SW 1271 (cell line): ENCODE measurements at regions not wholly inside any gene's neighbourhood (a gene's known extent, or its start where the extent isn't known, plus 50 kb on each side); places are given as distances from the start of the nearest gene placed in this dataset.
"Not testable (repeated sequence)": the region's sequence is repeated elsewhere in the genome, so short reads cannot be mapped to it uniquely, and the experiment has no call there.

Source experiments
- DNase-seq, 2 experiments: peaks; one replicate each; lab custom pipeline; 2025; lab: John Stamatoyannopoulos, UW

- DNase-seq = no peak
Measured at GRCh38 chr13:61670384-61671161, 254.9 kb upstream of the PCDH20 start.

- no peak for DNase-seq
Measured at GRCh38 chr13:61664801-61665705, 249.4 kb upstream of the PCDH20 start.

GRCh38 chr13:61654481-61654880, 238.8 kb upstream of the PCDH20 start:
- DNase-seq = no peak

GRCh38 chr13:61648547-61648946, 232.9 kb upstream of the PCDH20 start:
- no peak for DNase-seq

- DNase-seq = no peak
Measured at GRCh38 chr13:61612192-61612591, 196.5 kb upstream of the PCDH20 start.

- DNase-seq = no peak
Measured at GRCh38 chr13:61608138-61608537, 192.5 kb upstream of the PCDH20 start.

- DNase-seq = no peak
Measured at GRCh38 chr13:61600360-61601033, 184.8 kb upstream of the PCDH20 start.

GRCh38 chr13:61592489-61592888, 176.8 kb upstream of the PCDH20 start:
- DNase-seq = no peak

- no peak for DNase-seq
Measured at GRCh38 chr13:61575973-61576372, 160.3 kb upstream of the PCDH20 start.

GRCh38 chr13:61563645-61564044, 148.0 kb upstream of the PCDH20 start:
- DNase-seq = no peak

GRCh38 chr13:61546911-61547310, 131.3 kb upstream of the PCDH20 start:
- no peak for DNase-seq

GRCh38 chr13:61546413-61546812, 130.8 kb upstream of the PCDH20 start:
- no peak for DNase-seq

GRCh38 chr13:61536433-61536832, 120.8 kb upstream of the PCDH20 start:
- DNase-seq = no peak

GRCh38 chr13:61531383-61532065, 115.9 kb upstream of the PCDH20 start:
- no peak for DNase-seq

GRCh38 chr13:61519214-61519613, 103.6 kb upstream of the PCDH20 start:
- DNase-seq = not testable (repeated sequence)

- no peak for DNase-seq
Measured at GRCh38 chr13:61508936-61509335, 93.3 kb upstream of the PCDH20 start.

GRCh38 chr13:61500176-61500575, 84.5 kb upstream of the PCDH20 start:
- DNase-seq = no peak

- no peak for DNase-seq
Measured at GRCh38 chr13:61495648-61496047, 80.0 kb upstream of the PCDH20 start.

GRCh38 chr13:61493556-61493955, 77.9 kb upstream of the PCDH20 start:
- not testable (repeated sequence) for DNase-seq

GRCh38 chr13:61486496-61486895, 70.8 kb upstream of the PCDH20 start:
- no peak for DNase-seq

- no peak for DNase-seq
Measured at GRCh38 chr13:61485128-61485765, 69.6 kb upstream of the PCDH20 start.
